OCI-M2 (cell line): ENCODE measurements at regions not wholly inside any gene's neighbourhood (a gene's known extent, or its start where the extent isn't known, plus 50 kb on each side); places are given as distances from the start of the nearest gene placed in this dataset.
"Not testable (repeated sequence)": the region's sequence is repeated elsewhere in the genome, so short reads cannot be mapped to it uniquely, and the experiment has no call there.

Source experiments
- DNase-seq: peaks from one replicate; lab custom pipeline; 2025; ENCODE audit not compliant: unreplicated experiment; lab: John Stamatoyannopoulos, UW

DNA sequence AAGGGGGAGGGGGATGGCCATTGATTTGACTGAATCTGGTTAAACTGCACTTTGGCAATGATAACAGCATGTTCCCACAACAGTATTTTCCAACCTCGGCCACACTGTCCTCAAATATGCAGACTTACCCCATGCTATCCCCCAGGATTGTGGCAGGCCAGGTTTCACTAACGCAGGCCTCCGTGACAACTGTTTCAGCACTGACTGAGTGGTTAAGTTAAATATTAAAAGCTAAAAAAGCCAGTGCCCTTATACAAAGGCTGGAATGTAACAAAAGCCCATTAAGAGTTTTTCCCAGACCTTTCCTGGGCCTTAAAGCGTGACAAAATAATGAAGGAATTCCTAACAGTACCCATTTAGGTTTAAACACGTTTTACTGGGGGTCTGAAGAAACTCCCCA, 202.9 kb downstream of the USP25 start:
- no peak for DNase-seq

DNA sequence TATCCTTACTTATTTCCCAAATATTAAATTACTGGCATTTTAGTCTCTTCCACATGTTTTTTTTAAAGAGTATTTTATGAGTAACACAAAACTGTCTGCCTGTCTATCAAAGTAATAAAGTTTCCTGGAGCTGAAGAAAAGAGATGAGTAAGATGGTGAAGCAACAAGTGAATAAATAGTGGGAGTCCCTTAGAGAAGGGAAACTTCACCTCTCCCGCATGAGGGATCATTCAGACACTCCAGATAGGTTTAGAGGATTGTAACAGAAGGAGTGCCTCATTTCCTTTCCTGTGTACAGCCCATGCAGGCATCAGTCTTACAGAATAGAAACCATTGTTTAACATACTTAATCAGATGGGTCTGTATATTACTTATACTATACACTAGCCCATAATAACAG, 205.7 kb downstream of the USP25 start:
- no peak for DNase-seq

DNA sequence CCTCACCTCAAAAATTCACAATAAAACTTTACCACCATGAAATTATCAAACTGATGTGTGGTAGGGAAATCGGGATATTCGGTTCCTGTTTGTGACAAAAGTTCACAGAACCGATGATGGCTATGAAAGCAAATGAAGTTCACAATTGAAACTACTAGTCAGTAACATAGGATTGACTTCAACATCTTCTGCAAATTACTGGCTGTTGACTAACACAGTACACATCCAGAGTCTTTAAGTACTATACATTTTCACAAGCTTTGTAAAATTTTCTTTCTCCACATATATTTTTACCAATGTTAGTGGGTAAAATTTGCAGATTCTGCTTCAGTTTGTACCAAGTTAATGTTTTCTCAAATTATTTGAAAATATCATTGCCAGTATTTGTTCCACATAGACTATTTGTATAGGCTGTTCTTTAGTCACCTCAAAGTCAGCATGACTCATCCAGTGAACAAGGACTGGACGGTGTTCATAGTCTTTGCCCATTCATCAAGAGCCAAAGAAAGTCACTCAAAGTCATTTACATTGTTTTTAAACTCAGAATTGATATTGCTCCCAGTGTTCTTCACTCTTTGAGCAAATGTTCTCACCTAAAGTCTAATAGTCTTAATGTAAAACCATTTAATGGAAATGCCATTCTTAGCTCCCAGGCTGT, 213.4 kb downstream of the USP25 start:
- no peak for DNase-seq

DNA sequence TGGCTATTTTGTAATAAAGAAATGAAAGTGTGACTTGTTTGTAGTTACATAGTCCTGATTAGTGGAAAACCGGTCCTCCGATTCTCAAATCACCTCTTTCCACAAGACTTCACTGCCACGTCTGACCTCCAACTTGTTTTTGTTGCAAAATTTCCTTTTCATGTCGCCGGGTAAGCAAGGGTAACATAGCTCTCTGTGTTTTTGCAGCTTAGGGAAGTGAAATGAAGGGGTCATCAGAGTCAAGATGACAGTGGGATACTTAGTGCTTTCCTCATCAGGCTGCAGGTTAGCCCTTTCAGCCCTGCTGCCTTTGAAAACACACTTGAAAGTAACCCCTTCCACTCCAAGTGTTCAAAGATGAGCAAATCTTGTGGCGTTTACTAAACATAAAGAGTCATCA, 217.9 kb downstream of the USP25 start:
- DNase-seq, result no peak

DNA sequence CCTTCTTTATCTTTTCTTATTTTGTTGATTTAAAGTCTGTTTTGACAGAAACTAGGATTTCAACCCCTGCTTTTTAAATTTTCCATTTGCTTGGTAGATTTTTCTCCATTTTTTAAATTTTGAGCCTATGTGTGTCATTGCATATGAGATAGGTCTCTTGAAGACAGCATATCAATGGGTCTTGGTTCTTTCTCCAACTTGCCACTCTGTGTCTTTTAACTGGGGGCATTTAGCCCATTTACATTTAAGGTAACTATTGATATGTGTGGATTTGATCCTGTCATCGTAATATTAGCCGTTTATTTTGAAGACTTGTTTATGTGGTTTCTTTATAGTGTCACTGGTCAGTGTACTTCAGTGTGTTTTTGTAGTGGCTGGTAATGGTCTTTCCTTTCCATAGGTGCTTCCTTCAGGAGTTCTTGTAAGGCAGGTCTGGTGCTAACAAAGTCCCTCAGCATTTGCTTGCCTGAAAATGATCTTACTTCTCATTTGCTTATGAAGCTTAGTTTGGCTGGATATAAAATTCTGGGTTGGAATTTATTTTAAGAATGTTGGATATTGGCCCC, 223.9 kb downstream of the USP25 start:
- no peak for DNase-seq

DNA sequence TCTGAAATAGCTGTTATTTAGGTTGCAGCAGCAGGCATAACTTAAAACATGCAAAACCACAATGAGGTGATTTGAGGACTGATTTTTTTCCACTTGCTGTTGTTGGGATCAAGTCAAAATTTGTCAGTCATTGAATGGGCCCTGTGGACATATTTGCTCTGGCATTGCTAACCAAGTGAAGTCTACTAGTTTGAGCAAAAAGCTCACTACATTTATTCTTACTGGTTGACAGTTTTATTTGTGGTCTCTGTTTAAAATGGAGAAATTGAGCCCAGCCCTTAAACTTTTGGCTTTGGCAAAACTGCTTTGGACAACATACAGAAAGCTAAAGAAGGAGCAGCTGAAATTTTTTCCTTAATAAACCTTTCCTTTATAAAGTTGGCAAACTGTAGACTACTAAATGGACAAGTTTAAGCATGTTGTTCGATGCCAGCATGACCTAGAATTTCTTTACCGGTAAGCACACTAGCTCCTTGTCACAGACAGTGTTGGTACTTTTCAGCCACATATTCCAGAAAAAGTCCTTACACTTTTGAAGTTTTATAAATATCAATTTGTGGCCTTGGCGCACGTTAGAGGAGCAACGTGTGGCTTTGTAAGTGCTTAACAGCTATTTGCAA, 234.6 kb downstream of the USP25 start:
- DNase-seq, result no peak

DNA sequence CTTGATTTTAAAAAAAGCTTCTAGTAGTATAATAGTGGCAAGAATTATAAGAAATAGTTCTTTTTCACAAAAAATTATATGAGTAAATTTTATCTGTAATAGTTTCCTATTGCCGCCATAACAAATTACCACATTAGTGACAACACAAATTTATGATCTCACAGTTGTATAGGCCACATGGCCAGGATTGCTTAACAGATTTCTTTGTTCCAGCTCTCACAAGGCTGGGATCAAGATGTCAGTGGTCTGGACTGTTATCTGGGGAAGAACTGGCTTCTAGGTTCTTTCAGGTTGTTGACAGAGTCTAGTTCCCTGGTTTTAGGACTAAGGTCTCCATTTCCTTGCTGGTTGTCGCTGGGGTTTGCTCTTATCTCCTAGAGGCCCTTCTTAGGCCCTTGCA, 236.4 kb downstream of the USP25 start:
- no peak for DNase-seq

DNA sequence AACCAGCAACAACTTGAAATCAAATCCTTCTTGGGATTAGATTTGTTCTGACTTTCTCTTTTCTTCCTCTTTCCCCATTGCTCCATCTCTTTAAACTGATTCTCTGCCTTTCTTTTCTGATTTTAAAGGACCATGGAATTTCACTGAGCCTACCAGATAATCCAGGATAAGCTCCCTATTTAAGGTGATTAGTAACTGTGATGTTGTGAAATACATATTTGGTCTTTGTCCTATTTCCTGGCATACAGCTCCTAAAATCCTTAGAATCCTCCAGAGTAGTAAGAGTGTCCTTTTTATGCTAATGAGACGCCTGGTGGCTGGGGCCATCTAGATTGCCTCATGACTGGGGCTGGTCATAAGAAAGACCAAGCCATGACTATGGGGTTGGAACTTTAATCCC, 236.9 kb downstream of the USP25 start:
- DNase-seq, result no peak

DNA sequence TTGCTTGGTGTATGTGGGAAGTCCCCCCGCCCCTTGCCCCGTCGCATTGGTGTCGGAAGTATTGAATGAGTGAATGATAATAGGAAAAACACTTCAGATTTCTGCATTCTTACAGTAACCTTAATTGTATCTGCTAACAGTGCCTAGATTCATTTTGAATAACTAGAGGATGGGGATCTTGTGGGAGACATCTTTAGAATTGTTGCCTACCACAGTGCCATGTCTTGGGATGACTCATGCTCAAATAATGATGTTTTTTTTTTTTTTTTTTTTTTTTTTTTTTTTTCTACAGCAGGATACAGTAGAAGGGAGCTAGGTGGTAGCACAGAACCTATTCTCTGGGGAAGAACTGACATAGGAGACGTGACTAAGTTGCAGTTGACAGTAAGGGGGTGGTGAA, 237.9 kb downstream of the USP25 start:
- no peak for DNase-seq

DNA sequence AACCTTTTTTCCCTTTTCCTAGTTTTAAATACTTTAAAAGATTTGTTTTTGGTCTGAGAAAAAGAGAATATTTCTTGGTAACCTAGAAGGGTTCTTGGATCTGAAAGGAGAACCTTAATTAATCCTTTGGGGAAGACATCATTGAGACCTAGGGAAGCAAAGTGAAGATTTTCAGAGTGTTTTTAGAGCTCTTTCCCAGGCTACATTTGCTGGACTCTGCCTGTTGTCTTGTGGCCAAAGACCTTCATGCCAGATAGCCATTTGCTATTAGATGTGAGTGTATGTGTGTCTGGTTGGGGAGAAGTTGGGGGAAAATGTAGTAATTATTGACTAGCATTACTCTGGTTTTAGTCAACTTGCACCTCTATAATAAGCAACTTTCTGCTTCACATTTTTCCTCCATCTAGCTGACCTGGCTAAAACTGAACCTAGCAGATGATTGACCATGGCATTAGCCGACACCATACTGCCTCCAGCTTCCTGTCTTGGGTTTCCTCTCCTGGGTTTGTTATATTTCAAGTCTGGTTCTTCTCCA, 239.1 kb downstream of the USP25 start:
- DNase-seq, result no peak

DNA sequence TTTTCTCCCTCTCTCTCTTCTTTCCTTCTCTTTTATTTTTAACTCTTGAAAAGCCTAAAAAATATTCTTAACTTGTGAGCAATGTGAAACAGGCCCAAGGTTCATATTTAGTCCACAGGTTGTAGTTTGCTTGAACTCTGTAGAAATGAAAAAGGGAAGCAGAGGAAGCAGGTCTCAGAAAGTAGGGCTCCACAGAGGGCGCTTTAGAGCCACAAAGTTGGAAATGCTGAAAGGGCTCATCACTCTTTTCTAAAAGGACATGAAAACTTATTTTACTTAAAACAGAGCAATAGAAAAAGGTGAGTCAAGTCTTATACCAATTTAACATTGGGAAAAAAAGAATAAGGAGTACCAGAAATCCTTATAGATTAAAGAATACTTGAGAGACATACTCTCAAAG, 247.0 kb downstream of the USP25 start:
- no peak for DNase-seq

DNA sequence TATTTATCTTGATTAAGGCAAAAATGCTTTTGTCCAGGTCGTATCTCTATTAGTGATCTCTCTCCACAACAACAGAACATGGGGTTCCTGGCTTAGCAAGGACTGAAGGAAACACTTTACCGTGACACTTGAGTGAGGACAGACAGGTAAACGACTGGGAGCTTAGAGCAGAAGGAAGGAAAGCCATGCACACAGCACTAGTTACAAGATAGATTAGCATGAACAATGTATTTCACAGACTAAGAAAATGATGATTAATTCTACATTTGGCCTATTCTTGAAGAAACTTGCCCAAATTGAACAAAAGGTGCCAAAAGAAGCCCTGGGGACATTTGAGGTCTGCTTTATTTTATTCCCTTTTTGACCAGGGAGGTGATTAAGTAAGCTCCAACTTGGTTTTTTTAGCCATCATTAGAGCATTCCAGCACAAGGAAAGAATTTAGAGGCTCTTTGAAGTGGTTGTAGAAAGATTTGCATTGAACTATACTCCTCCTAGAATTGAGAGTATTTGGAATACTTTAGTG, 248.5 kb downstream of the USP25 start:
- no peak for DNase-seq

DNA sequence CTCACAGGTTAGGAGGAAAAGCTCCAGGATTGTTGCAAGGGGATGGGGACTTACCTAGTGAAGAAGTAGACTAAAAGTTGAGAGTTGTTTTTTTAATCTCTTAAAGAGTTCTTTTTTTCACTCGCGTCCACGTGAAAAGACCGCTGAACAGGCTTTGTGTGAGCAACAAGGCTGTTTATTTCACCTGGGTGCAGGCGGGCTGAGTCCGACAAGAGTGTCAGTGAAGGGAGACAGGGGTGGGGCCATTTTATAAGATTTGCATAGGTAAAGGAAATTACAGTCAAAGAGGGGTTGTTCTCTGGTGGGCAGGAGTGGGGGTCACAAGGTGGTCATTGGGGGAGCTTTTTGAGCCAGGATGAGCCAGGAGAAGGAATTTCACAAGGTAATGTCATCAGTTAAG, 249.7 kb downstream of the USP25 start:
- DNase-seq, result not testable (repeated sequence)

DNA sequence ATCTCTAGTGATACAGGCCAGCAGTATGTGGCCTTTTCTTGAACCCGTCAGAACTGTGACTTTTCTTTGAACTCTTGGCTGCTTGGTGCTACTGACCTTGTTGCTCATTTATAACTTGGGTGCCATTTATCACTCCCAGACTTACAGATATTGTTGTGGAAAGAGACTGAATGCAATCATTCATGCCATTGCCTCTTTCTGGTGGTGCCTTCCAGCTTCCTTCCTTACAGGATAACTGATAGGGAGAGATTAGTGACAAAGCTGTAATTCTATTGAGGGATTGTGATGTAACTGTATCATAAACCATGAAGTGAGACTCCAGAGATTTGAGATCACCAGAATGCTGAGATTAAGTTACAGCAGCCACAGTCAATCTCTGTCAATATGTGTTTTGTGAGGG, 256.5 kb downstream of the USP25 start:
- no peak for DNase-seq

DNA sequence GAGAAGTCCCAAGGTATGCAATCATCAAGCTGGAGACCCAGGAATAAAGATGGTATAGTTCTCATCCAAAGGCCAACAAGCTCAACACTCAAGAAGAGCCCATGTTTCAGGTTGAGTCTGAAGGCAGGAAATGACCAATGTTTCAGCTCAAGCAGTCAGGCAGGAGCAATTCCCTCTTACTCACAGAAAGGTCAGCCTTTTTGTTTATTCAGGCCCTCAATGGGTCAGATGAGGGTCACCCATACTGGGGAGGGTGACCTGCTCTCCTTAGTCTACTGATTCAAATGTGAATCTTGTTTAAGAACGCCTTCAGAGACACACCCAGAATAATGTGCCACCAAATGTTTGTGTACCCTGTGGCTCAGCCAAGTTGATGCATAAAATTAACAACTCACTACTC, 262.4 kb downstream of the USP25 start:
- no peak for DNase-seq

DNA sequence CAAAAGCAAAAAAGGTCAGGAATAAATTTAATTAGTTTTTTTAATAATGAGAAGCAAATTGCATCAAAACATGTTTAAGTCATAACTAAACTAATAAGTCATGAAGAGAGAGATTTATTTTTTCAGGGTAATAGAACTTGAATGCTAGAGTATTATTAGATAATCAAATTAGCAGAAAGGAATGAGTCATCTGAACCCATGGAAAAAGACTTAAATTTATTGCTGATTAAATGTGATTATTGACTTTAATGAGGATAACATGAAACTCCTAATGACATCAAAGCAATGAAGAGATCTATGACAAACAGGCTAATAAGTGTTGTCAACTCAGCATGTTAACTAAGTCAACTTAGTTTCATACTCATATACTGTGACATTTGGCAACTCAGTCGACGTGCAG, 264.2 kb downstream of the USP25 start:
- no peak for DNase-seq

DNA sequence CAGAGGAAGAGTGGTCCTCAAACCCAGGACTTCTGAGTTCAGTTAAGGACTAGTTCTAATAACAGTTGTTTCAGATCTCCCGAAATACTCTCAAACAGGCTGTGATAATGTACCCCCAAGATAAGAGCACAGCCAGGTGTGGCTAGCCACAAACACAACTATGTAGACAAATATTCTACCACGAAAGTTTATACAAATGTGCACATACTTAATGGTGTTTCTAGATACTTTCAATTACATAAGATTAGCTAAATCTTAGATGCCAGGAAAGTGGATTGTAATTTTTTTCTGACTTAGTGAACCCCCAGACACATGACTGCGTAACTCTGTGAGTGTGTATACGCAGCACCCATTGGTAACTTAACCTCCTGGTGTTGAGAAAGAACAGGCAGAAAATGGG, 270.0 kb downstream of the USP25 start:
- no peak for DNase-seq

DNA sequence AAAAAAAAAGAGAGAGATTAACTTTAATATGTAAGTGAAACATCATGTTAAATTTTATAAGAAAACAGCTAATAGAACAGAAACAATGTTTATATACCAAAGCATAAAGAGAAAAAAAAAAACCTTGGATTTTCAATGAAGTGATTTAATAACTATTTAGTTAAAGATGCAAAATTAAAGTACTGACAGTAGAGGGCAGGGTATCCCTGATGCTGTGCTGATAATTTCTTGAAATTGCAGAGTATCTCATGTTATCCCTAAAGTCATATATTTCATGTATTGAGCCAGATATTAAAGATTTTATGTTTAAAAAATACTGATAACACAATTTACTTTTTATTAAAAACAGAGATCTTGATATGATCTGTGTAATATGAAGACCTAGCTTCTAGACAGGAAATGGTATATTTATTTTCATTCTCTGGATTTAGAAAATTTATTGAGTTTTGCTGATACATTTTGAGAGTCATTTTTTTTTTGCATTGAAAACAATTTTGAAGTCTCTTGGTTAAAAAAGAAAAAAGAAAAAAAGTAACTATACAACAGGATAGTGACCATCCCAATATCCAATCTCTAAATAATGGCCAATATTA, 273.2 kb downstream of the USP25 start:
- no peak for DNase-seq

DNA sequence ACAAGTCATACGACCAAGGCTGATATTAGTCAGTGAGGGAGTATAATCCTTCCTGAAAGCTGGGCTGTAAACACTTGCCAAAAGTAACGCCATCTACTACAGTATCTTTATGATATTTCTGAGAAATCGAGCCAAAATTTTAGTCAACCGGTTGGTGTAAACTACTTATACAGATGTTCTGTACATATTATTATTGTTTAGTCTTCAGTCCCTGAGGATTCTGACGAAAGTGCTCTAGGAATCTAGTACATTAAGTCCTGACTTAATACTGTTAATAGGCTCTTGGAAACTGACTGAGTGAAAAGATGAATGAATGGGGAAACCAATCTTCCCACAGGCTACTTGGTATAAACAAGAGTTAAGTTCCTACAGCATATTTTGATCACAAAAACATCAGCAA, 274.3 kb downstream of the USP25 start:
- no peak for DNase-seq

DNA sequence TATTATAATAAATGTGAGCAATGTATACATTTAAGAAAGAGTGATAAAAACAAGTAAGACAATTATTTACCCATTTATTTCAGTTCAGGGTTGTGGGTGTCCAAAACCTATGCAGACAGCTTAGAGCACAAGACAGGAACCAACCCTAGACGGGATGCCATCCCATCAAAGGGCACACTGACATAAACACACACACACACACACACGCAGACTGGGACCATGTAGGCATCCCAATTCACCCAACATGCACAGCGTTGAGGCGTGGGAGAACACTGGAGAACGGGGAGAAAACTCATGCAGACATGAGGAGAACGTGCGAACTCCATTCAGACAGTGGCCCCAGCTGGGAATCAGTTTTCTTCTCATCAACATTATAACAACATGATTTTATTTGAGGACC, 274.7 kb downstream of the USP25 start:
- DNase-seq, result no peak

DNA sequence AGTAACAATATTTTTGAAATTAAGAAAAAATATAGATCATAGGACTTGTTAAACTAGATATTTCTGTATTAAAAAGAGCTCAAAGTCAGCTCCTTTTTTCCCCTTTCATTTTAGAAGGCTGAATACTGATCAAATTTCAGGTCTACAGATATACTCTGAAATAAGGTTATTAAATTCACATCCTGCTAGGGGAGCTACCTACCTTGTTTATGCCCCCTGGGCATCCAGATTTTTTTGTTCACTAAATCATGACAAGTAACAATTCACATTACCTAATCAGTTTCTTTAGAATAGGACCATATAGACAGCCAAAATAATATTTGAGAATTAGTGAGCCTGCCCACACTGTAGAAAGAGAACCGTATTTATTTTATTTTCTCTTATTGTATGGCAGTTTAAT, 276.2 kb downstream of the USP25 start:
- DNase-seq, result no peak

DNA sequence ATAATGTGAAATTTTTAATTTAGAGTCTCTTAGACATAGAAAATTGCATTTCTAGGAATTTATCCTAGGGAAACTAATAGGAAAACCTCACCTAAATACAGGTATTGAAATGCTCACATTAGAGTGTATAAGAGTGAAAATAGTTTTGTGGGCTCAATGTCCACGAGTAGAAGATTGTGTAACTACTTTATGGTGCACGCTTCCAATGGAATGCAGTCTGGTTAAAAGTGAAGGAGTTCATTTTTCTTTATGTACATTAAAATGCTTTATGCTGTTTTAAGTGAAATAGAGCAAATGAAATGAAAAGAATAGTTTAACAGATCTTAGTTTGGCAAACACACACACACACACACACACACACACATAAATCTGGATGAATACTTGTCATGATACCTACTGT, 278.2 kb downstream of the USP25 start:
- no peak for DNase-seq
